Tibial nerve (tissue), 4 donors: ENCODE measurements at regions not wholly inside any gene's neighbourhood (a gene's known extent, or its start where the extent isn't known, plus 50 kb on each side); places are given as distances from the start of the nearest gene placed in this dataset.
A peak's percentile ranks its signal among the peaks of the same experiment; 100 is the strongest.
"Not testable (repeated sequence)": the region's sequence is repeated elsewhere in the genome, so short reads cannot be mapped to it uniquely, and the experiment has no call there.

Experiments
- DNase-seq, 2 donors: peaks; one replicate each; pipeline ENCODE4 v3.0.0-alpha.2; 2019; ENCODE audit warnings: low spot score in 2 of 2
- H3K27ac ChIP-seq, 4 donors: fragments of 200-600 bp; sonication (generic) in 3 of 4; one replicate each; pipeline ENCODE4 v1.5.1; 2017 to 2019; ENCODE audit warnings: mild to moderate bottlenecking in 1 of 4
- H3K27me3 ChIP-seq, 2 donors: fragments of 200-600 bp; sonication (generic) in 1 of 2; one replicate each; pipeline versions ENCODE4 v1.5.1 to v1.6.0; 2017 to 2019
- H3K36me3 ChIP-seq, 3 donors: fragments of 200-600 bp; sonication (generic); one replicate each; pipeline ENCODE4 v1.5.1; 2018 to 2019
- H3K4me1 ChIP-seq, 4 donors: fragments of 200-600 bp; sonication (generic) in 3 of 4; one replicate each; pipeline ENCODE4 v1.5.1; 2017 to 2019
- H3K4me3 ChIP-seq, 4 donors: fragments of 200-600 bp; sonication (generic) in 3 of 4; one replicate each; pipeline ENCODE4 v1.5.1; 2017 to 2019; ENCODE audit warnings: mild to moderate bottlenecking in 1 of 4, moderate library complexity in 1 of 4
- H3K9me3 ChIP-seq, 4 donors: fragments of 200-600 bp; sonication (generic) in 3 of 4; one replicate each; pipeline ENCODE4 v1.5.1; 2017 to 2019
- EP300 ChIP-seq, 2 donors: sonication (generic); formaldehyde crosslinking; IDR thresholded peaks; one replicate each; pipeline ENCODE4 v1.6.1; 2017; ENCODE audit warnings: antibody characterized with exemption in 2 of 2, mild to moderate bottlenecking in 1 of 2
- POLR2A ChIP-seq, 2 donors: fragments of 450-650 bp; IDR thresholded peaks; one replicate each; pipeline ENCODE4 v1.6.1; 2017; ENCODE audit warnings: antibody characterized with exemption in 2 of 2, mild to moderate bottlenecking in 2 of 2, moderate library complexity in 2 of 2
- WGBS, 2 donors: methylation state at CpG; one replicate each; pipeline ENCODE4 v1.1.5; 2018; 5-methylcytosine and 5-hydroxymethylcytosine counted together
- TF ChIP-seq, protein P1 (sequence below), 5 experiments: fragments of 200-600 bp in 3 of 5; fragments of 450-650 bp in 2 of 5; sonication (generic) in 3 of 5; IDR thresholded peaks; one replicate each; pipeline ENCODE4 v1.5.1; 2016 to 2019; ENCODE audit warnings: antibody characterized with exemption in 5 of 5, mild to moderate bottlenecking in 3 of 5, moderate library complexity in 2 of 5

GRCh38 chr6:73984571-73985210, 288.7 kb downstream of the CD109 start:
- DNase-seq, result no peak
- H3K9me3 ChIP-seq, result peaks cover 0 to 11% (median 0%) of the 10 kb centered on the region in 4 donors
- peaks cover 0 to 3% (median 0%) of the 10 kb centered on the region in 4 donors for H3K4me1 ChIP-seq
- no peaks in the 10 kb centered on the region for H3K36me3 ChIP-seq
- no peak overlapping the region for H3K27ac ChIP-seq
- no peaks in the 10 kb centered on the region for H3K27me3 ChIP-seq
- no peak for TF ChIP-seq POLR2A (IDR thresholded peaks at IDR 0.05)
- TF ChIP-seq EP300 (IDR thresholded peaks at IDR 0.05), result no peak
- TF ChIP-seq, protein P1, sequence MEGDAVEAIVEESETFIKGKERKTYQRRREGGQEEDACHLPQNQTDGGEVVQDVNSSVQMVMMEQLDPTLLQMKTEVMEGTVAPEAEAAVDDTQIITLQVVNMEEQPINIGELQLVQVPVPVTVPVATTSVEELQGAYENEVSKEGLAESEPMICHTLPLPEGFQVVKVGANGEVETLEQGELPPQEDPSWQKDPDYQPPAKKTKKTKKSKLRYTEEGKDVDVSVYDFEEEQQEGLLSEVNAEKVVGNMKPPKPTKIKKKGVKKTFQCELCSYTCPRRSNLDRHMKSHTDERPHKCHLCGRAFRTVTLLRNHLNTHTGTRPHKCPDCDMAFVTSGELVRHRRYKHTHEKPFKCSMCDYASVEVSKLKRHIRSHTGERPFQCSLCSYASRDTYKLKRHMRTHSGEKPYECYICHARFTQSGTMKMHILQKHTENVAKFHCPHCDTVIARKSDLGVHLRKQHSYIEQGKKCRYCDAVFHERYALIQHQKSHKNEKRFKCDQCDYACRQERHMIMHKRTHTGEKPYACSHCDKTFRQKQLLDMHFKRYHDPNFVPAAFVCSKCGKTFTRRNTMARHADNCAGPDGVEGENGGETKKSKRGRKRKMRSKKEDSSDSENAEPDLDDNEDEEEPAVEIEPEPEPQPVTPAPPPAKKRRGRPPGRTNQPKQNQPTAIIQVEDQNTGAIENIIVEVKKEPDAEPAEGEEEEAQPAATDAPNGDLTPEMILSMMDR (IDR thresholded peaks at IDR 0.05), result no peak
- WGBS, 2 donors, result 64 to 75% methylated on average over 2 of the region's 2 CpGs
- H3K4me3 ChIP-seq, result no peak overlapping the region

DNA sequence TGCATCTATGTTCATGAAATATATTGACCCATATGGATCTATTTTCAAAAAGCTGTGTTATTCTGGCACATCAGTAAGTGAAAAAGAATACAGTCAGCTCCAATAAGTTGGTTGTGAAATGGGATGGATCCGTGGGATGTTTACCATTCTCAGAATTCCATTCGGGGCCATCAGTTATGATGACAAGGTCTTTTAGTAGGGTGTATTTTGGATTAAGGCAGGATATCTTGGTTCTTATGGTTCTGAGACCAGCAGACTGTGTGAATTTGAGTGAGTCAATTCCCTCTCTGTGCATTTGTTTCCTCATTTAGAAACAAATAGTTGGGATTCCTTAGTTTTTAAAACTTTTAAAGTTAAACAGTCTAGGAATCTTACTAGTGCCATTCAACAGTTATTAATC, 287.4 kb downstream of the CD109 start:
- H3K4me1 ChIP-seq, result peaks cover 0 to 3% (median 0%) of the 10 kb centered on the region in 4 donors
- WGBS, 2 donors, result 65 to 69% methylated on average over 2 of the region's 2 CpGs
- DNase-seq, result no peak
- H3K27me3 ChIP-seq, result no peaks in the 10 kb centered on the region
- TF ChIP-seq POLR2A (IDR thresholded peaks at IDR 0.05), result no peak
- TF ChIP-seq, protein P1 (IDR thresholded peaks at IDR 0.05), result no peak
- TF ChIP-seq EP300 (IDR thresholded peaks at IDR 0.05), result no peak
- H3K36me3 ChIP-seq, result no peaks in the 10 kb centered on the region
- H3K4me3 ChIP-seq, result no peak overlapping the region
- H3K27ac ChIP-seq, result no peak overlapping the region
- peaks cover 0 to 11% (median 0%) of the 10 kb centered on the region in 4 donors for H3K9me3 ChIP-seq

GRCh38 chr6:73980096-73980495, 284.1 kb downstream of the CD109 start:
- H3K27me3 ChIP-seq, result no peaks in the 10 kb centered on the region
- no peaks in the 10 kb centered on the region for H3K36me3 ChIP-seq
- H3K27ac ChIP-seq, result no peak overlapping the region
- H3K4me3 ChIP-seq, result no peak overlapping the region
- no peak for TF ChIP-seq EP300 (IDR thresholded peaks at IDR 0.05)
- DNase-seq, result no peak
- peaks cover 0 to 14% (median 2%) of the 10 kb centered on the region in 4 donors for H3K9me3 ChIP-seq
- H3K4me1 ChIP-seq, result no peaks in the 10 kb centered on the region

GRCh38 chr6:73978330-73978729, 282.3 kb downstream of the CD109 start:
- Histone ChIP-seq H3K9me3 (peaks cover 0 to 14% (median 2%) of the 10 kb centered on the region in 4 donors), H3K4me1 (no peaks in the 10 kb centered on the region), H3K36me3 (no peaks in the 10 kb centered on the region), H3K27me3 (no peaks in the 10 kb centered on the region), H3K27ac (no peak overlapping the region), H3K4me3 (no peak overlapping the region)
- TF ChIP-seq, protein P1 (IDR thresholded peaks at IDR 0.05), result no peak
- TF ChIP-seq POLR2A (IDR thresholded peaks at IDR 0.05) (no peak), EP300 (IDR thresholded peaks at IDR 0.05) (no peak)
- 39 to 48% methylated on average over 2 of the region's 2 CpGs for WGBS, 2 donors
- no peak for DNase-seq

GRCh38 chr6:73972518-73972917, 276.5 kb downstream of the CD109 start:
- not testable (repeated sequence) for H3K4me1 ChIP-seq, H3K27me3 ChIP-seq, H3K27ac ChIP-seq, H3K9me3 ChIP-seq, H3K4me3 ChIP-seq, H3K36me3 ChIP-seq, DNase-seq
- WGBS, 2 donors, result 92 to 98% methylated on average over 6 to 7 of the region's 7 CpGs

DNA sequence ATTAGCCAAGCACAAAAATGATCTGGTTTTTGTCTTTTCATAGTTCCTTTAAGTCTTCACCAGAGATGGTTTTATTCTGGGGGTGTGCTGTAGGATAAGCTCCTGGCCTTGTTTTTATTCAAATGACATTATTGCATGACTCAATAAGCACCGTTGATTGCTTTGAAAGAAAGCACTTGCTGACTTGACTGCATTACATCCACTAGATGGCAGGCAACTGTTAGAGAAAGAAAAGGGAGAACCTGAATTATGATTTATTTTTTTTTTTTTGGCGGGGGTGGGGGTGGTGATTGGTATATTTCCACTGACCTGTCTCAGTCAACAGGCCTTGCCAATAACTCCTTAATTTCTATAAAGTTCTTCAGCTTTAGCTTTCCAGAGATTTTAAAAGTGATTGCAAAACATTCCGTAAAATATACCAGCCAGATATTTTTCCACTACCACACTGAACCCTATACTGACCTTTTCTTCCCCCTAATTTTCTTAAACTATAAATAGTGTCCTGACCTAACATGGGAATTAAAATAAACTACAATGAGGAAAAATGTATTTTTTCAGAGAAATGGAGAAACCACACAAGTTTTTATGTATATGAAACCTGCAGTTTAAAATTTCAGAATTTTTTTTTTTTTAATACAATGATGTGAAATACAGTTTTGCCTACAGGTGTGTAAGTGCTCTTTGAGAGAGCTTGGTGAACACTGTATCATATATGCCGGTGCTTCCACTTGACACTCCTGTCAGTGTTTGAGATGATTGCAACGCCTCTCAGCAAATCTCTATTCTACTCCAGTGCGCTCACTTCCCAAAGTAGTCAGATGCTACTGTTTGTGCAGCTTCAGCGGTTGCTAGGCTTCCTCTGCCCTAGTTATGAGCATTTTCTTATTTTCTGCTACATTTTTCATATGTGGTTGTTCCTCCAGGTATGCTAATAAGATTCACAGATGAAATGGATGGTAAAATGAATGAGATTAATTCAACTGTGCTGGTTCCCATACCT, 274.3 kb downstream of the CD109 start:
- Histone ChIP-seq H3K4me1 (peaks cover 0 to 10% (median 5%) of the 10 kb centered on the region in 4 donors), H3K9me3 (no peaks in the 10 kb centered on the region), H3K4me3 (no peak overlapping the region), H3K27me3 (no peaks in the 10 kb centered on the region), H3K27ac (no peak overlapping the region), H3K36me3 (no peaks in the 10 kb centered on the region)
- no peak for TF ChIP-seq POLR2A (IDR thresholded peaks at IDR 0.05)
- TF ChIP-seq, protein P1 (IDR thresholded peaks at IDR 0.05), result peak; percentile 21 to 49 (median 43)
- 55 to 56% methylated on average over 7 of the region's 7 CpGs for WGBS, 2 donors
- DNase-seq, result peak in 1 of 2 donors; percentile 27
